Lung microvascular endothelial cell (primary cell): ENCODE measurements at regions not wholly inside any gene's neighbourhood (a gene's known extent, or its start where the extent isn't known, plus 50 kb on each side); places are given as distances from the start of the nearest gene placed in this dataset.

Experiments
- DNase-seq, 2 donors: peaks; one replicate each; pipeline versions ENCODE4 v3.0.0 to v3.0.0-alpha.2; 2010; ENCODE audit warnings: low read depth in 2 of 2

DNA sequence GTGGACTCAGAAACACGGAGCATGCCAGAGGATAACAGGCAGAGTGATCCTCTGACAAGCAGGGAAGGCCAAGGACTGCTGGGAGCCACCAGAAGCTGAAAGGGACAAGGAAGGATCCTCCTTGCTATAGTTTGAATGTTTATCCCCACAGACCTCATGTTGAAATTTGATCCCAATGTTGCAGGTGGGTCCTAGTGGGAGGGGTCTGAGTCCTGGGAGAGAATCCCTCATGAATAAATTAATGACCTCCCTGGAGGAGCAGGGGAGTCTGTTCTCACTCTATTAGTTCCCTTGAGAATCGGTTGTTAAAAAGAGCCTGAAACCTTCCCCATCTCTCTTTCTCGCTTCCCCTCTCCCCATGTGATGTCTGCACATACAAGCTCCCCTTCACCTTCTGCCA lies 124.4 kb downstream of the FBXO15 start:
- no peak for DNase-seq

DNA sequence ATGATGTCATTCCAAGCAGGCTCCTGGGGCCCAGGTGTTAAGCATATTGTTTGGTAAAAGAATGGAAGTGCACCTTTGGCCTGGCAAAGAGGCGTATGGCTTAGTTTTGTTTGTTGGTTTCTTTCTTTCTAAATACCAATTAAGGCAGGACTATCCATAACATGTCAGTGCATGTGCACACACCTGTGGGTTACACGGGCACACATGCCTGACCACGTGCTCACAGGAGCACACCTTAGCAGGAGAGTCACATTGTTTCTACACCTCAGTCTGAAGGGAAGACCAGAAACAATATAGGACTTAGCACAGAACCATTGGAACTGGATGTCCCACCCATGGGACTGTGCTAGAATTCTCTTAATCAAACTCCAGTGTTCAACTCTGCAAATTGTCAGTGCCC lies 127.8 kb downstream of the FBXO15 start:
- DNase-seq: no peak

DNA sequence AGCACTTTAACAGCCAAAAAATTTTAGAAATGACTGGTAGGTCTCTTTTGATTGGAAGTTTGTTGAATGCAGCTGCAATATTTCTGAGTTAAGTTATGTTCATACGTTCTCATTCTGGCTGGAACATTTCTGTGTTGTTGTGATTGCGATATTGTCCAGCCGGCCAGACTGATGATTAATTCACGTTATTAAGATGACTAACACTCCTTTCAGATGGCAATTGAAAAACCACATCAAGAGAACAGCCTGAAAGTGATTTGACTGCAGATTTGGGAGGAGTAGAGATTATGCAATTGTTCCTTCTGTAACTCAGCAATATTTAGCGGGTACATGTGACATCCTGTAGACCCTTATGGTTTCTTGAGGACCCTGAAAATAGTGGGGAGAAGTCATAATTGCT lies 133.7 kb downstream of the FBXO15 start:
- DNase-seq: no peak

DNA sequence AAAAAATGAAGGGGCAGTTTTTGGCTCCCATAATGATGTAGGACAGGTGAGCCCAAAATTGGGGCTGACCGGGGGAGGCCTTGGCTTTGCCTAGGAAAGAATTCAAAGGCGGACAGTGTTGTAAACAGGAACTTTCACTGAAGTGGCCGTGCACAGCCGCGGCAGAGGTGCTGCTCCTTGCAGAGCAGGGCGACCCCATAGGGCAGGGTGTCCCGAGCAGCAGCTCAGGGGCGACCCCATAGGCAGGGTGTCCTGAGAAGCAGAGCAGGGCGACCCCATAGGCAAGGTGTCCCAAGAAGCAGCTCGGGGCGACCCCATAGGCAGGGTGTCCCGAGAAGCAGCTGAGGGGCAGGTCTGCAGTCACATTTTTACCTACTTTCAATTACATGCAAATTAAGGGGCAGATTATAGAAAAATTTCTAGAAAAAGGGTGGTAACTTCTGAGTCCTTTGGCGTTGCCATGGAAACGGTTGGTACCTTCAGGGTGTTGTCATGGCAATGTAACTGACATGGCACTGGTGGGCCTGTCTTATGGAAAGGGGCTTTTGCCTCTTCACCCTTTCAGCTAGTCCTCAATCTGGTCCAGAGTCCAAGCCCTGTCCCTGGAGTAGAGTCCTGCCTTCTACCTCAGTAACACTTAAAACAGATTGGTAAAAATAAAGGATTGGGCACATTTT lies 134.5 kb downstream of the FBXO15 start:
- DNase-seq: no peak

DNA sequence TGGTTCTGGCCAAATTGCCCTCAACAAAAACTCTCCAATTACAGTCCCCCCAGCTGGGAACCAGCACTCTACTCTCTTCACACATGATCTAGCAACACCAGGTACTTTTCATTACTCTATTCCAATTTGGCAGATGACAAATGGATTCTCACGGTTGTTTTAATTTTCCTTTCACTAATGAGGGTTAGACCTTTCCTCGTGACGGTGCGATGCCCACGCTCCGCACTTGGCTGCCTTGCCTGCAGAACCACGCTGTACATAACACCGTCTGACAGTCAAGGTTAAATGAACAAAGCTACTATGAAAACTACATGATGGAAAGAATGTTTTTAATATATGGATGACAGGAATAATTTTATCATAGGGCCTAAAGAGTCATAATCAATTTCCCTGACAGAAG lies 141.5 kb downstream of the FBXO15 start:
- DNase-seq: no peak

DNA sequence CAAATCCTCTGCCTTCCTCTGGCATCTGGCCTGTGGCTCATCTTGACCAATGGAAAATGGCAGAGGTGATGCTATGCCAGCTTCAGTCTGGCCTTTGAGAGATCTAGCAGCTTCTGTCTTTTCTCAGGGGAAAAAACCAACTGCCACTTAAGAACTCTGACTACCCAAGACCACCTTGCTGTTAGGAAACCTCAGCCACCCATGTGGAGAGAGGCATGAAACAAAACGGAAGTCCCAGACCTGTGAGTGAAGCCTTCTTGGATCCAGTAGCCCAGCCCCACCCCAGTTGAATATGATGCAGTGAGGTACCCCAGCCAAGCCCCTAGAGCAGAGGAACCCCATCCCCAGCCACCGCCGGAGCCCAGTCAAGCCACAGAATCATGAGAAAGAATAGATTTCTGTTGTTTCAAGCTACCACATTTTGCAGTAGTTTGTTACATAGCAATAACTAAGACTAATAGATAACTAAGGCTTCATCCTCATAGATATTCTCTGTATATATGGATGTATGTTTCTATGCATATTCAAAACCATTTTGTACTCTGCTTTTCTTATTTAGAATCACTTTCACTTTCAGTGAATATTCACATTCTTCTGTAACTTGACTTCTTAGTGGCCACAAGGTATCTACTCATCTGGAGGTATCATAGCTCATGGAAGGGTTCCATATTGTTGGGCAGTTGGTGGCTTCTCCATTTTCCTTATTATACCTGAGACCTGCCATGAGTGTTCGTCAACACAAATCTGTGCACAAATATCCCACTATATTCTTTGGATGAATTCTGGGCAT lies 142.1 kb downstream of the FBXO15 start:
- DNase-seq: no peak

DNA sequence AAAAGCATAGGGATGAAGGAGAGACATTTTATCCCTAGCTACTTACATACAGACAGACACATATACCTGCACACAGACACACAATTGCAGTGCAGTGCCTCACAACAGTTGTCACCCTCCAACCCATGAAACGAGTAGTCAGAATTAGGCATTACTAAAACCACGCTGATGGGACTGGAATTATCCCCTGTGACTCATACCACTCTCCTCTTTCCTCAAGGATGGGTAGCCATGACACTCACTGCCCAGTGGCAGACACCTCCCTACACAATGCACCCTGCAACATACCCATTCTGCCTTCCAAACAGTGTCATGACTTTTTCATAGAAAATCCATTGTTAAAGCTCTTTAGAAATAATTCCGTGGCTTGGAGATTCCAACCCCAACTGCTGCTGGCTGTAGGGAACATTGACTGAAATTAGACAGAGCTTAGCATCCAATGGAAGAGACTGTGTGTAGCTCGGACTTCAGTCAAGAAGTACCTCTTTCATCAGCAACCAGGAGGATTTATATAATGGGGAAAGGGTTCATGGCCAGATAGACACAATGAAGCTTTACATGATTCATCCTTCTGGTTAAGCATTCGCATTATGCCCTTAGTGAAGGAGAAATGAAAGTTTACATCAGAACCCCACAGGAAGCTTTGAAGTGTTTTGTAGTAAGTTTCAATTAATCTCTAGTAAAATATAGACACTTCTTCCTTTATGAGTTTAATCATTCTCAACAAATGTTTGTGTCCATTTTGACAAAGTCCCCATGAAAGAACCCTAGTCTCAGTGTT lies 155.2 kb downstream of the FBXO15 start:
- DNase-seq: no peak

DNA sequence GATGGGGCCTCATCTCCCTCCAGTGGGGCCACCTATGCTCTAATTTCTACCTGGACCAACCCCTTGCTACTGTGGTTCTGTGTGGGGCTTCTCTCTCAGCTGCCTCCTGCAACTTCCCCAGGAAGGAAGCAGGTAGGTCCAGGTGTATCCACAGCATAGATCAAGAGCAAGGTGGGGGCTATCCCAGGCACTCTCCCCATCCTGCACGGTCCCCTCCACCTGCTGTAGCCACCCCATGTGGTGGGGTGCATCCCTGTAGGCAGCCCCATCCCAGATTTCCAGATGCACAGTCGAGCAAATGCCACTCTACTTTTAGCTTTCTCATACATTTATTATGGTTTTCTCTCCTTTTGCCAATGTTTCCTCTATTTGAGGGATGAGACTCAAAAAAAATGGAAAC lies 156.1 kb downstream of the FBXO15 start:
- no peak for DNase-seq

DNA sequence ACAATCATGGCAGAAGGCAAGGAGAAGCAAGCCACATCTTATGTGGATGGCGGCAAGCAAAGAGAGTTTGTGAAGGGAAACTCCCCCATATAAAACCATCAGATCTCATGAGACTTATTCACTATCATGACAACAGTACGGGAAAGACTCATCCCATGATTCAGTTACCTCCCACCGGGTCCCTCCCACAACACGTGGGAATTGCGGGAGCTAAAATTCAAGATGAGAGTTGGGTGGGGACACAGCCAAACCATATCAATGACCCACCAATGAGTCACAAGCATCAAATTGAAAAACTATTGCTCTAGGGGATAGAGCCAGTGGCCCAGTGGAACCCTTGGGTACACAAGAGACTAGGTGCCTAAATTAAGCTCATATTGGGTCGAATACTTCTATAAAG lies 157.4 kb downstream of the FBXO15 start:
- DNase-seq: no peak

DNA sequence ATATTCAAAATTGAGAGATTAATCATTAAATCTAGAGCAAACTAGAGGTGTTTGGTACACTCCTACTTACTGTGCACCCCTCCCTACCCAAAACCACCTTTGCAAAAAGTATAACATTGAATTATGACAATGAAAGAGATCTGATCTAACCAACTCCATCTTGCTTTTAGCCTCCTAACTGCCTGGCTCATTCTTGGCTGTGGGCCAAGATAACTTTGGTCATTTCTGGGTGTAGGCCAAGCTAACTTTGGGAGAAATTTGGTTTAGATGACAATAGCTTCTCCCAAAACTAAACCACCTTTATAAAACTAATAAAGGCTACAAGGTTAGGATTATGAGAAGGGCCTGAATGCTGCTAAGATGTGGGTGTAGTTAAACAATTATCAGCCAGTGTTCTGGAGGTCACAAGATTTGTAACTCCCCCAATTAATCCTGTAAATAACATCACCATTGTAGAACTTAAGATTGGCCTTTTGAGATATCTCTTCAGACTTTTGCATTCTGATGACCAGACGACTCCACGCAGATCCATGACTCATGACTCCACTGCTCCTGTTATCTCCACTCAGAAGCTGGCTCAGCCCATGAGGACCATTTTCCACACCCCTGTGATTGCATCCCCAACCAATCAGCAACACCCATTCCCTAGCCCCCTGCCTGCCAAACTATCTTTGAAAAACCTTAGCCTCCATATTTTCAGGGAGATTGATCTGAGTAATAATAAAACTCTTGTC lies 160.2 kb downstream of the FBXO15 start:
- no peak for DNase-seq

DNA sequence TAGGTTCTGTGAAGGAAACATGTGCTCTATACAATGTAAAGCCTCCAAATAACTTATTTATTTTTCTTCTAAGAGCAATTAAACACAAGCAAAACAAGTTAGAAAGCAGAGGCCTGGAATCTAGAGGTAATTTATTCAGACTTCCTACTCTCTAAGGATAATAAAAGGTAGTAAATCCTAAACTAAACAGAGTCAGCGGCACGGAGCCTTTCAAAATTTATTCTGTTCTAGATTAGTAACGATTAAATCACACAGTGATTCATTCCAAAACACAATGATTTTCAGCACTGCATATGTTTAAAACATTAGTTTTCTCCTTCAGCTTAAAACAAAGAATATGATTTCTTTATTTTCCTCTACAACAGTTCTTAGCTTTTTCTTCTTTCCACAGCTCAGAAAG lies 160.9 kb downstream of the FBXO15 start:
- no peak for DNase-seq

DNA sequence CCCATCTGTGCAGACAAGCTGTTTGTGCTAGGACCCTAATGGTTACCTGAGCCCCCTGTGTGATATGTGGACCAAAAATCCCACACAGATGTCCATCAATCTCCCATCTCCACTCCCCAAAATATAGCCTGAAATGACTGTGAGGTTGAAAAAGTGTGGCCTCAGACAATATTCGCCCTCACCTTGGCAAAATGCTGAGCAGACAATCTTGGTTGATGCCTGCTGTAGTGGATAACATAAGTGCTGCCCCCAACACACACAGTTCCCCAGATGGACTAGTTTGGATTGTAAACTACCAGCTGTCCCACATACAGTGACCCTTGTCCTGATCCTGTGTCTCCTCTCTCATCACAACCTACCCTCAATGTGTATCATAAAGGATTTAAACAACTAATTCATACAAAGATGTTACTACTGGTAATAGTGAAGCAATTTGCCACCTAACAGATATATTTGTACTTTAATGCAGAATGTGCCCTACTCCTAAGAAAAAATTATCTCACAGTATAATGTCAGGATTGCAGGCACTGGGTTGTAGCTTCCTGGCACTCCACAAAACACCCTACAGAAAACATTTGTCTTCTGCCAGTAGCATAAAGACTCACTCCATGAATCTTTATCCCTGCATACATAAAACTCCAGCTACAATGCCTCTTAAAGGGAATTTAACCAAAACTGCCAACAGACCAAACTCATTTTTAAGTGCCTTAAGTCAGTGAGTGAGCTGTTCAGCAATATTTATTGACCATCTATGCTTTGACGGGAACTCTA lies 161.6 kb downstream of the FBXO15 start:
- DNase-seq: no peak

DNA sequence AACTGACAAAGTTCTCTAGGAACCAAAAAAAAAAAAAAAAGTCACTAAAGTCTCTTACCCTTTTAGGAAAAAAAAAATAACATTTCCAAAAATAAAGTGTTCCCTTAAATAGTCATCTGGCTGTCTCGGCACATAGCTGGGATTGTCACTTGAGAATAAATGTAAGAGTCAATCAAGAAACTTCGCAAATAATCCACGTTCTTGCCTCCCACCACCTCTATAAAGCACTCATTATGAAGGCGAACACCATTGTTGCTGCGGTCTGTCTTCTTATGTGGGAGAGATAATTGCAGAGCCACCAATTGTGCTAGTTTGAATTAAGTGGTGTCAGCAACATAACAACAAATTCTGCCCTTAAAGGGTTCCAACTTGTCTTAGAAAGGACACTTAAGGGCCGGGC lies 163.7 kb downstream of the FBXO15 start:
- no peak for DNase-seq

DNA sequence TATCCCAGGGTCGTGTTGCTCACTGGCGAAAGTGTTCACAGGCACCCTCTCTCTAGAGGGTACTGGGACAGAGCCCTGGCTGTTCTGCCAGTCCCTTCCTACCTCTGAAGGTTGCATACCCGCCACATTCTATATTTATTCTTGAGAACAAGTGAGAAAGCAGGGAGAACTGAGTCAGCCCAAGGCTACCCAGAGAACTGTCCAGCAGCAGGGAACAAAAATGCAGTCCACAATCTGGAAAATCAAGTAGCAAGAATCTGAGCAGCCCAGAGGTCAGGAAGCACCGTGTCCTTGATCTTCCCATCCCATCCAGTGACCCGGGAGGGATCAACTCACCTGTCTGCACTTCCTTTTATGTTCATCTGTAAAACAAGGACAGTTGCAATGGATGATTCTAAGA lies 164.1 kb downstream of the FBXO15 start:
- no peak for DNase-seq

DNA sequence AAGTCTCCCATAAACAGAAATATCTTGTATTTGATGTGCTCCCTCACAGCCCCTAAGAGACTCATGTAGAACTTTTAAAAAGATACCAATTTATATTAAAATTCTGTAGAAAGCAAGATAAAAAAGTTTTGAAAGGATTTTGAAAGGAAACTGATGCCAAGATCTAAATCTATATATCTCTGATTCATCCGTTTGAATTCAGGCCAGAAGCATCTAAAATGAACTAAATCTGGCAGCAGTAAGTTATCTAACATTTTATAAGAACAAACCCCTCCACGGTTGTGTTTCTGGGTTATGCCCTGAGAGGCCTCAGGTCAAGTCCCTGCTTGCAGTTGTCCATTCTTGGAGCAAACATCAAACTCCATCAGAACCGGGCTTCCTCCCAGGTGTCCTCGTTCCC lies 165.8 kb downstream of the FBXO15 start:
- DNase-seq: no peak

DNA sequence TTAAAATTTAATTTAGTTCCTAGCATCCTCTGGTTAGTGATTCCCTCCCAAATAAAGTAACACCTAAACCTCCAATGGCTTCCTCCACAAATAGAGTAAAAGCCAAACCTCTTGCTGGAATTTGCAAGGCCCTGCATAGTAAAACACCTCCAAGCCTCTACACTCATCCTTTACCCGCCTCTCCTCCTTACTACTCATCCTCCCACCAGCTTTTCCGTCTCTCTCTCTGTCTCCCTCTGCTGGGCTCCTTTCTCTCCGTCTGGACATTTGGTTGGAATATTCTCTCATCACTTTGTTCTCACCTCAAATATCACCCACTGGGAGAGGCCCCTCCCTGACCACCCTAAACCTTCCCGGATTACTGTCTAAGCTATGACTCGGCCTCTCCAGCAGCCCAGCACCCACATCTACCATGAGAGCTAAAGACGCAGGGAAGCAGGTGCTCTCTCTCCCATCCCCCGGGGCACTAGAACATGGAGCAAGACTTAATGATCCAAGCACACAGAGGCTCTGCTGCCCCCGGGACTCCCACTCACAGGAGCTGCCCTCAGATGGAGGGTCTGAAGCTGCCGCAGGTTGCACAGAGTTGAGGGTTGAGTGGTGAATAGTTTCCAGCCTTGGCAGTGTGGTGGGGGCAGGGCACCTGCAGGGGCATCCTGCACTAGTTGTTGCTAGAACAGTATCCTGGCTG lies 167.2 kb downstream of the FBXO15 start:
- peak; percentile 2 to 29 for DNase-seq

DNA sequence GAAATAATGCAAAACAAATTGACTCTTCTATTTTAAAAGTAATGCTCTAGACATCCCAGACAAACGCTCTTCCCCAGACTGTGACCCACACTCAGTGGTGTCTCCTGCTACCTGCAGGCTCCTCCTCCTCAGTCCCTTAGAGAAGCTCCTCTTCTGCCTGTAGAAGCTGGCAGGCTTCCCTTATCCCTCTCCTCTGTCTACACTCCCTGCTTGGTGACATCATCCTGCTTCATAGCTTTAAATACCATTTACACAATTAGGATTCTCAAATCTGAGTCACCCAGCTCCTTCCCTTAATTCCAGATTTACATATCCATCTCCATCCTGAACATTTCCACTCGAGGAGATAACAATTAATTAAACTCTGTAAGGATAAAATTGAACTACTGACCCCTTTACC lies 167.9 kb downstream of the FBXO15 start:
- no peak for DNase-seq

DNA sequence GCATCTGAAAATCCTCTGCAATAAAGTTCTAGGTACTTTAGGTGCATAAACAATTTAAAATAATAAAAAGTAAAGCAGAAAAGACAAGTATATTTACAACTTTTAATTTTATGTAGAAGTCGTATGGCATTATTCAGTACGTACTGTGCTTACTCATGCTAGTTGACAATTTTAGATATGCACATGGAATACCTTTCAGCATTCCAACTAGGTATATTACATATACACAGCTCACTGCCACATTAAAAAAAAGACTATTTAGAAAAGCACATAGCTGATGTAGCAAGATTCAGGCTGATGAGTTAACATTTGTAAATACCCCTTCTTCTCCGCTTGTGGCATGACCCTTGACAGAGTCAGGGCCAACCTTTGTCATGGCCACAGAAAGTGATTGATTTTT lies 171.2 kb downstream of the FBXO15 start:
- DNase-seq: no peak

DNA sequence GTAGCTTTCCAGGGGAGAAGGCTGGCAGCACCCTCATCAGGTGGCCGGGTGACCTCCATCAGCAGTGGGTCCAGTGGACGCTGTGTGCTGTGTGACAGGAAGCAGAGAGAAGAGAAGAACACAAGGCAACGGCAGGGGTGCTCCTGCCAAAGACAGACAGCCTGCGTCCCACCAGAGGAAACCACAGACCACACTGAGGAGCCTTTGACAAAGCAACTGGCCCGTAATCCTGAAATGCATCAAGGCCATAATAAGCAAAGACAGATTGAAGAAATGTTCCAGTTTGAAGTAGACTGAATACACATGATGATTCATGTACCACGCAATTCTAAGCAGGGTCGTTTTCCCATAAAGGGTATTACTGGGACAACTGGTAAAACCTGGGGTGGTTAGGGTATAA lies 172.4 kb downstream of the FBXO15 start:
- DNase-seq: no peak

DNA sequence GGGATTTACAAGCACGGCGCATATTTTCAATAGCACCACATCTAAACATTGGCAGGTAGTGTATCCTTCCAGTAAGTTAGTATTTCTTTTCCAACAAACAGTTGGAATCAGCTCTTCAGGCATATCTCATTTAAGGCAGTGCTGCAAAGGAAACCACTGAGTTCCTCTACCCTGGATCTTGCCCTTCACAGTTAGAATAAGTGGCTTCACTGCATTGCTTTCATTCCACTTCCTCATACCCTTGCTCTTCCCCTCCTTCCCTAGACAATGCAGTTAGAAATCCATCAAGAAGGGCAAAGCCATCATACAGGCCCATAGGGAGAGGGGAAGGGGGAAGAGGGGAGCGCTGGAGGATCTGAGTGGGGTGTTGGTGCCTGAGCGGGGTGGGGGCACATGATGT lies 173.7 kb downstream of the FBXO15 start:
- no peak for DNase-seq

DNA sequence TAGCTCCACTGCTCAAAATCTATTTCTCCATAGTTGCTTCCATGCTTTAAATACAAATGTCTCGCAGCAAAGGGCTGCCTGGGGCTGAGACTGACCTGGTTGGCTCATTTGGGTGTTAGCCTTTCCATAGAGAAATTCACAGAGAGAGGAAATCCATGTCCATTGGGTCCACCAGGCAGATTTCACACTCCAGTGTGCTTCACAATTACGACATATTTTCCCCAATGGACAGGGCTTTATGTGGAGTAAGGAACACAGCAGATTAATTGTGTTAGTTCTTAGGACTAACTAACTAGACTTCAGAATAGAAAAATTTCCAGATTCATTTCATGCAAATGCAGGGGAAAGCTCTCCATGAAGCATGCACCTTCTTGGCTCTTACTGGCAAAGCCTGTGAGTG lies 180.7 kb downstream of the FBXO15 start:
- no peak for DNase-seq
